ENCODE measurements at regions not wholly inside any gene's neighbourhood (a gene's known extent, or its start where the extent isn't known, plus 50 kb on each side); places are given as distances from the start of the nearest gene placed in this dataset.

- H3K9me3 ChIP-seq (ENCODE audit: control insufficient read depth, low read depth, low read length), result no peaks in the 10 kb centered on the region
These were observed 698.5 kb downstream of the TRAM1L1 start for GRCh38 chr4:116386856-116387255.

GRCh38 chr4:116385583-116385982, 699.8 kb downstream of the TRAM1L1 start:
- no peaks in the 10 kb centered on the region for H3K27me3 ChIP-seq (ENCODE audit: control insufficient read depth, insufficient read depth, low read length)
- no peaks in the 10 kb centered on the region for H3K4me1 ChIP-seq (ENCODE audit: control insufficient read depth, low read depth, low read length)
- H3K4me3 ChIP-seq (ENCODE audit: low read length), result no peak overlapping the region
- H3K9me3 ChIP-seq (ENCODE audit: control insufficient read depth, low read depth, low read length), result no peaks in the 10 kb centered on the region
- no peak overlapping the region for H3K27ac ChIP-seq (ENCODE audit: low read length)
- H3K9ac ChIP-seq (ENCODE audit: low read length), result no peak overlapping the region
- no peaks in the 10 kb centered on the region for H3K36me3 ChIP-seq (ENCODE audit: control insufficient read depth, low read depth, low read length)

More at GRCh38 chr4:116386856-116387255, 698.5 kb downstream of the TRAM1L1 start:
- Histone ChIP-seq H3K36me3 (ENCODE audit: control insufficient read depth, low read depth, low read length) (no peaks in the 10 kb centered on the region), H3K27ac (ENCODE audit: low read length) (no peak overlapping the region), H3K4me1 (ENCODE audit: control insufficient read depth, low read depth, low read length) (no peaks in the 10 kb centered on the region), H3K9ac (ENCODE audit: low read length) (no peak overlapping the region), H3K4me3 (ENCODE audit: low read length) (no peak overlapping the region), H3K27me3 (ENCODE audit: control insufficient read depth, insufficient read depth, low read length) (no peaks in the 10 kb centered on the region)

- Histone ChIP-seq H3K9me3 (ENCODE audit: control insufficient read depth, low read depth, low read length) (no peaks in the 10 kb centered on the region), H3K27ac (ENCODE audit: low read length) (no peak overlapping the region), H3K4me3 (ENCODE audit: low read length) (no peak overlapping the region), H3K27me3 (ENCODE audit: control insufficient read depth, insufficient read depth, low read length) (no peaks in the 10 kb centered on the region), H3K4me1 (ENCODE audit: control insufficient read depth, low read depth, low read length) (no peaks in the 10 kb centered on the region), H3K36me3 (ENCODE audit: control insufficient read depth, low read depth, low read length) (no peaks in the 10 kb centered on the region), H3K9ac (ENCODE audit: low read length) (no peak overlapping the region)
These were observed 710.6 kb downstream of the TRAM1L1 start for GRCh38 chr4:116374815-116375214.

- Histone ChIP-seq H3K27me3 (ENCODE audit: control insufficient read depth, insufficient read depth, low read length) (no peaks in the 10 kb centered on the region), H3K27ac (ENCODE audit: low read length) (no peak overlapping the region), H3K9ac (ENCODE audit: low read length) (no peak overlapping the region), H3K4me3 (ENCODE audit: low read length) (no peak overlapping the region), H3K36me3 (ENCODE audit: control insufficient read depth, low read depth, low read length) (no peaks in the 10 kb centered on the region), H3K9me3 (ENCODE audit: control insufficient read depth, low read depth, low read length) (no peaks in the 10 kb centered on the region), H3K4me1 (ENCODE audit: control insufficient read depth, low read depth, low read length) (no peaks in the 10 kb centered on the region)
These were observed 722.8 kb downstream of the TRAM1L1 start for GRCh38 chr4:116362583-116362982.

GRCh38 chr4:116361790-116362189, 723.6 kb downstream of the TRAM1L1 start:
- Histone ChIP-seq H3K27me3 (ENCODE audit: control insufficient read depth, insufficient read depth, low read length) (no peaks in the 10 kb centered on the region), H3K4me1 (ENCODE audit: control insufficient read depth, low read depth, low read length) (no peaks in the 10 kb centered on the region), H3K4me3 (ENCODE audit: low read length) (no peak overlapping the region), H3K9me3 (ENCODE audit: control insufficient read depth, low read depth, low read length) (no peaks in the 10 kb centered on the region), H3K27ac (ENCODE audit: low read length) (no peak overlapping the region), H3K9ac (ENCODE audit: low read length) (no peak overlapping the region), H3K36me3 (ENCODE audit: control insufficient read depth, low read depth, low read length) (no peaks in the 10 kb centered on the region)

DNA sequence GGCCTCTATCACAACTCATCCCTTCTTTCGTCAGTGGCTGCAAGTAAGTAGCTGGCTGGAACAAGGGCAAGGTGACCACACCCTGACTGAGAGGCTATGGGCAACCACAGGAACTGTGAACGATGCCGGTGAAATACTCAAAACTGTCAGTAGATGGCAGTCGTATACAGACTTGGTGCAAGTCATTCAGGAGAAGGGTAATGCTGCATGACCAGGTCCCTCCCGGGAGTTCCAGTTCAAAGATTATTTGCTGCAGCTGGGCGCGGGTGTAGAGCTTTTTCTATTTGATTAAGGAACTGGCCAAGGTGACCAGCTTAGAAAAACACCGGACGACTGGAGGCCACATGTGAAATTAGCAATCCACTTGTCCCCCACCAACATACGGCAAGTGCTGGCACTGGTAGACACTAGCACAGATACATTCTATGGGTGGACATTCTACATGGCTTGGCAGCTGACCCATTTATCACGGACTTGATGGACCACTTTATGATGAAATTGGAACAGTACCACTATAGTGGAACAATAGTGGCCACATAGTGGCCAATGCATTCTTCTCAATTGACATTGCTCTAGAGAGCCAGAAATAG, 726.6 kb downstream of the TRAM1L1 start:
- Histone ChIP-seq H3K27ac (ENCODE audit: low read length) (no peak overlapping the region), H3K36me3 (ENCODE audit: control insufficient read depth, low read depth, low read length) (no peaks in the 10 kb centered on the region), H3K4me3 (ENCODE audit: low read length) (no peak overlapping the region), H3K9me3 (ENCODE audit: control insufficient read depth, low read depth, low read length) (no peaks in the 10 kb centered on the region), H3K9ac (ENCODE audit: low read length) (no peak overlapping the region), H3K27me3 (ENCODE audit: control insufficient read depth, insufficient read depth, low read length) (no peaks in the 10 kb centered on the region), H3K4me1 (ENCODE audit: control insufficient read depth, low read depth, low read length) (peaks cover 4% of the 10 kb centered on the region)

- Histone ChIP-seq H3K4me3 (ENCODE audit: low read length) (no peak overlapping the region), H3K27me3 (ENCODE audit: control insufficient read depth, insufficient read depth, low read length) (no peaks in the 10 kb centered on the region), H3K27ac (ENCODE audit: low read length) (no peak overlapping the region), H3K9ac (ENCODE audit: low read length) (no peak overlapping the region), H3K4me1 (ENCODE audit: control insufficient read depth, low read depth, low read length) (peaks cover 6% of the 10 kb centered on the region), H3K36me3 (ENCODE audit: control insufficient read depth, low read depth, low read length) (no peaks in the 10 kb centered on the region), H3K9me3 (ENCODE audit: control insufficient read depth, low read depth, low read length) (no peaks in the 10 kb centered on the region)
These were observed 727.6 kb downstream of the TRAM1L1 start for GRCh38 chr4:116357758-116358157.

- Histone ChIP-seq H3K27ac (ENCODE audit: low read length) (no peak overlapping the region), H3K36me3 (ENCODE audit: control insufficient read depth, low read depth, low read length) (no peaks in the 10 kb centered on the region), H3K4me3 (ENCODE audit: low read length) (no peak overlapping the region), H3K9me3 (ENCODE audit: control insufficient read depth, low read depth, low read length) (no peaks in the 10 kb centered on the region), H3K9ac (ENCODE audit: low read length) (no peak overlapping the region), H3K4me1 (ENCODE audit: control insufficient read depth, low read depth, low read length) (peaks cover under 1% of the 10 kb centered on the region), H3K27me3 (ENCODE audit: control insufficient read depth, insufficient read depth, low read length) (no peaks in the 10 kb centered on the region)
These were observed 738.6 kb downstream of the TRAM1L1 start for GRCh38 chr4:116346750-116347149.

DNA sequence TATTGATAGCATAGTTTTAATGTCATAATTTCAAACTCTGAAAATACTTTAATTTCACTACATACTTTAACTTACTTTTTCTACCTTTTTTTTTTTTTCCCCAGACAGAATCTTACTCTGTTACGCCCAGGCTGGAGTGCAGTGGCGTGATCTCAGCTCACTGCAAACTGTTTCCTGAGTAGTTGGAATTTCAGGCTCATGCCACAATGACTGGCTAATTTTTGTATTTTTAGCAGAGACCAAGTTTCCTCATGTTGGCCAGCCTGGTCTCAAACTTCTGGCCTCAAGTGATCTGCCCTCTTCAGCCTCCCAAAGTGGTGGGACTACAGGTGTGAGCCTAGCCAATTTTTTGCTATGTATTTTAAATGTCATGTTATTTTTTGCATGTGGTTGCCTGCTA, 741.6 kb downstream of the TRAM1L1 start:
- Histone ChIP-seq H3K27me3 (ENCODE audit: control insufficient read depth, insufficient read depth, low read length) (no peaks in the 10 kb centered on the region), H3K4me1 (ENCODE audit: control insufficient read depth, low read depth, low read length) (no peaks in the 10 kb centered on the region), H3K9me3 (ENCODE audit: control insufficient read depth, low read depth, low read length) (no peaks in the 10 kb centered on the region), H3K36me3 (ENCODE audit: control insufficient read depth, low read depth, low read length) (no peaks in the 10 kb centered on the region), H3K4me3 (ENCODE audit: low read length) (no peak overlapping the region), H3K27ac (ENCODE audit: low read length) (no peak overlapping the region), H3K9ac (ENCODE audit: low read length) (no peak overlapping the region)

DNA sequence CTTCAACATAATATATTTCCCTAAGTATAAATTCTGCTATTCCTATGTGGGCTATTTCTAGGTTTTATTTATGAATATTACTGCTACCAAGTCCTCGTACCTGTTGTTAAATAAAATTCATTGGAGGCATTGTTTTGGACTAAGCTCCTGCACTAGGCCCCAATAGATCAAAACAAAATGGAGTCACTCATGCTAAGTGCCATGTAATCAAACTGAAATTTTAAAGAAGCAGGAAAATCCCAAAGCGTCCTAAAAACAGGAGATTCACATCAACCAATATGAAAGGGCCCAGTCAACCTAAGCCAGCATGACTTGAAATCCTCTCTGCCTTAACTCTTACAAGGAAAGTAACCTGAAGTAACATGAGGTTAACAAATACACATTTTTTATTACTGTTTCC, 743.2 kb downstream of the TRAM1L1 start:
- H3K4me1 ChIP-seq (ENCODE audit: control insufficient read depth, low read depth, low read length), result no peaks in the 10 kb centered on the region
- H3K4me3 ChIP-seq (ENCODE audit: low read length), result no peak overlapping the region
- no peak overlapping the region for H3K9ac ChIP-seq (ENCODE audit: low read length)
- no peaks in the 10 kb centered on the region for H3K27me3 ChIP-seq (ENCODE audit: control insufficient read depth, insufficient read depth, low read length)
- H3K27ac ChIP-seq (ENCODE audit: low read length), result no peak overlapping the region
- H3K36me3 ChIP-seq (ENCODE audit: control insufficient read depth, low read depth, low read length), result no peaks in the 10 kb centered on the region
- H3K9me3 ChIP-seq (ENCODE audit: control insufficient read depth, low read depth, low read length), result no peaks in the 10 kb centered on the region

DNA sequence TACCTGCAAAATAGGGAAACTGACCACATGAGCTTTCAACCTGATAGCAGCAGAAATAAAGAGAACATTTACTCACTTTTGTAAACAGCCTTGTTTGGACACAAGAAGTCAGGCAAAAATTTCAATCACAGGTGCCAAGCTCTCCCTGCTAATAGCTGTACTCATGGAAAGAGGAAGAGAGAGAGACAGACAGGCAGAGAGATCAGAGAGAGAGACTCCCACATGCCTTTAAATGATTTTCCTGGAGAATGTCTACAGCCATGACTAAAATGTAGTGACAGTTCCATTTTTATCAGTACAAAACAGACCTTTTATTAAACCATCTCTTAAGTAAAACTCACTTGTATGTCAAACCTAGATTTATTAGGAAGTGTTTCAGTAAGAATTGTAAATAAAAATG, 752.9 kb downstream of the TRAM1L1 start:
- no peaks in the 10 kb centered on the region for H3K36me3 ChIP-seq (ENCODE audit: control insufficient read depth, low read depth, low read length)
- H3K4me1 ChIP-seq (ENCODE audit: control insufficient read depth, low read depth, low read length), result no peaks in the 10 kb centered on the region
- no peaks in the 10 kb centered on the region for H3K9me3 ChIP-seq (ENCODE audit: control insufficient read depth, low read depth, low read length)

GRCh38 chr4:116328261-116328860, 757.0 kb downstream of the TRAM1L1 start:
- Histone ChIP-seq H3K27ac (ENCODE audit: low read length) (no peak overlapping the region), H3K36me3 (ENCODE audit: control insufficient read depth, low read depth, low read length) (no peaks in the 10 kb centered on the region), H3K4me3 (ENCODE audit: low read length) (no peak overlapping the region), H3K9ac (ENCODE audit: low read length) (no peak overlapping the region), H3K4me1 (ENCODE audit: control insufficient read depth, low read depth, low read length) (no peaks in the 10 kb centered on the region), H3K9me3 (ENCODE audit: control insufficient read depth, low read depth, low read length) (no peaks in the 10 kb centered on the region), H3K27me3 (ENCODE audit: control insufficient read depth, insufficient read depth, low read length) (no peaks in the 10 kb centered on the region)

More for the DNA sequence above, 752.9 kb downstream of the TRAM1L1 start:
- Histone ChIP-seq H3K4me3 (ENCODE audit: low read length) (no peak overlapping the region), H3K9ac (ENCODE audit: low read length) (no peak overlapping the region), H3K27me3 (ENCODE audit: control insufficient read depth, insufficient read depth, low read length) (no peaks in the 10 kb centered on the region), H3K27ac (ENCODE audit: low read length) (no peak overlapping the region)

Data from iPS-18a (cell line).